Peyer's patch (tissue), 4 donors: ENCODE measurements at regions not wholly inside any gene's neighbourhood (a gene's known extent, or its start where the extent isn't known, plus 50 kb on each side); places are given as distances from the start of the nearest gene placed in this dataset.

Experiments
- DNase-seq, 3 donors: peaks; one replicate each; pipeline ENCODE4 v3.0.0-alpha.2; 2017 to 2019
- H3K27ac ChIP-seq, 4 donors: fragments of 200-600 bp; sonication (generic); one replicate each; pipeline ENCODE4 v1.5.1; 2016 to 2019
- H3K27me3 ChIP-seq, 2 donors: fragments of 200-600 bp; sonication (generic); one replicate each; pipeline ENCODE4 v1.5.1; 2019
- H3K36me3 ChIP-seq, 3 donors: fragments of 200-600 bp; sonication (generic); one replicate each; pipeline ENCODE4 v1.5.1; 2016 to 2019
- H3K4me1 ChIP-seq, 4 donors: fragments of 200-600 bp; sonication (generic); one replicate each; pipeline ENCODE4 v1.5.1; 2016 to 2019
- H3K4me3 ChIP-seq, 4 donors: fragments of 200-600 bp; sonication (generic); 1 replicate in 3 of 4; 2 replicates in 1 of 4; pipeline ENCODE4 v1.5.1; 2016 to 2019; ENCODE audit warnings: mild to moderate bottlenecking in 1 of 4
- H3K9me3 ChIP-seq, 4 donors: fragments of 200-600 bp; sonication (generic); one replicate each; pipeline ENCODE4 v1.5.1; 2016 to 2019; ENCODE audit warnings: mild to moderate bottlenecking in 1 of 4
- CTCF ChIP-seq, 6 experiments: fragments of 450-650 bp in 4 of 6; fragments of 200-600 bp in 2 of 6; sonication (generic) in 1 of 6; IDR thresholded peaks; one replicate each; pipeline ENCODE4 v1.5.1; 2017 to 2019; ENCODE audit warnings: antibody characterized with exemption in 6 of 6, mild to moderate bottlenecking in 3 of 6, moderate library complexity in 1 of 6
- POLR2A ChIP-seq, 2 donors: fragments of 450-650 bp; IDR thresholded peaks; one replicate each; pipeline ENCODE4 v1.5.1; 2017; ENCODE audit warnings: antibody characterized with exemption in 2 of 2, mild to moderate bottlenecking in 2 of 2, moderate library complexity in 2 of 2

GRCh38 chr1:101308935-101309333 is 72.1 kb downstream of the S1PR1 start:
- H3K36me3 ChIP-seq = no peaks in the 10 kb centered on the region
- peaks cover 0 to 14% (median 2%) of the 10 kb centered on the region in 4 donors for H3K4me1 ChIP-seq
- TF ChIP-seq CTCF (IDR thresholded peaks at IDR 0.05) (no peak), POLR2A (IDR thresholded peaks at IDR 0.05) (no peak)
- H3K27ac ChIP-seq = peak overlapping the region; percentile 14 to 86 (median 48)
- H3K27me3 ChIP-seq = no peaks in the 10 kb centered on the region
- peak in 1 of 3 donors; percentile 60 for DNase-seq
- H3K9me3 ChIP-seq = no peaks in the 10 kb centered on the region
- peak overlapping the region; percentile 9 to 50 (median 28) for H3K4me3 ChIP-seq

GRCh38 chr1:101309334-101310311 is 72.8 kb downstream of the S1PR1 start:
- peak; percentile 51 to 86 (median 80) for DNase-seq
- peak; percentile 48 to 74 (median 66) for TF ChIP-seq CTCF (IDR thresholded peaks at IDR 0.05)
- TF ChIP-seq POLR2A (IDR thresholded peaks at IDR 0.05) = no peak
- Histone ChIP-seq H3K4me3 (peak overlapping the region; percentile 7 to 50 (median 28)), H3K27ac (peak overlapping the region; percentile 14 to 86 (median 48)), H3K36me3 (no peaks in the 10 kb centered on the region), H3K9me3 (no peaks in the 10 kb centered on the region), H3K27me3 (no peaks in the 10 kb centered on the region), H3K4me1 (peaks cover 0 to 14% (median 2%) of the 10 kb centered on the region in 4 donors)

GRCh38 chr1:101310506-101310905 is 73.7 kb downstream of the S1PR1 start:
- DNase-seq = peak in 2 of 3 donors; percentile 62 to 65
- no peak for TF ChIP-seq CTCF (IDR thresholded peaks at IDR 0.05)
- TF ChIP-seq POLR2A (IDR thresholded peaks at IDR 0.05) = no peak
- peak overlapping the region in 1 of 4 donors; percentile 86 for H3K27ac ChIP-seq

GRCh38 chr1:101311146-101311920 is 74.5 kb downstream of the S1PR1 start:
- H3K27ac ChIP-seq = peak overlapping the region in 1 of 4 donors; percentile 86
- no peak for TF ChIP-seq POLR2A (IDR thresholded peaks at IDR 0.05)
- no peak for TF ChIP-seq CTCF (IDR thresholded peaks at IDR 0.05)
- H3K27me3 ChIP-seq = no peaks in the 10 kb centered on the region
- H3K36me3 ChIP-seq = no peaks in the 10 kb centered on the region
- no peak for DNase-seq
- H3K4me1 ChIP-seq = peaks cover 0 to 14% (median 2%) of the 10 kb centered on the region in 4 donors
- H3K9me3 ChIP-seq = no peaks in the 10 kb centered on the region
- no peak overlapping the region for H3K4me3 ChIP-seq

More at GRCh38 chr1:101310506-101310905, 73.7 kb downstream of the S1PR1 start:
- peaks cover 0 to 14% (median 2%) of the 10 kb centered on the region in 4 donors for H3K4me1 ChIP-seq
- H3K27me3 ChIP-seq = no peaks in the 10 kb centered on the region
- no peaks in the 10 kb centered on the region for H3K9me3 ChIP-seq
- H3K4me3 ChIP-seq = no peak overlapping the region
- no peaks in the 10 kb centered on the region for H3K36me3 ChIP-seq

- no peak for DNase-seq
- Histone ChIP-seq H3K9me3 (no peaks in the 10 kb centered on the region), H3K27ac (peak overlapping the region in 1 of 4 donors; percentile 25), H3K27me3 (no peaks in the 10 kb centered on the region), H3K36me3 (no peaks in the 10 kb centered on the region), H3K4me3 (no peak overlapping the region), H3K4me1 (peaks cover 0 to 14% (median 2%) of the 10 kb centered on the region in 4 donors)
- TF ChIP-seq POLR2A (IDR thresholded peaks at IDR 0.05) (no peak), CTCF (IDR thresholded peaks at IDR 0.05) (no peak)
Observed at GRCh38 chr1:101312147-101312546, 75.3 kb downstream of the S1PR1 start.
